GM23248 (cell line): ENCODE measurements at regions not wholly inside any gene's neighbourhood (a gene's known extent, or its start where the extent isn't known, plus 50 kb on each side); places are given as distances from the start of the nearest gene placed in this dataset.

ENCODE experiments used
- DNase-seq: peaks from one replicate; pipeline ENCODE4 v3.0.0-alpha.2; 2015
- H2AFZ ChIP-seq: fragments of 200-600 bp; sonication (generic); 2 replicates; pipeline ENCODE4 v1.6.1; 2016; ENCODE audit warnings: antibody characterized with exemption
- H3F3A ChIP-seq: fragments of 200-600 bp; sonication (generic); 2 replicates; pipeline ENCODE4 v1.6.1; 2016; ENCODE audit warnings: mild to moderate bottlenecking, antibody characterized with exemption, mixed run types; ENCODE audit not compliant: insufficient read depth
- H3K27ac ChIP-seq: fragments of 200-600 bp; sonication (generic); 2 replicates; pipeline ENCODE4 v1.5.1; 2016; ENCODE audit warnings: mild to moderate bottlenecking
- H3K27me3 ChIP-seq: fragments of 200-600 bp; sonication (generic); replicated peaks from 2 replicates; pipeline ENCODE4 v1.6.1; 2016; ENCODE audit warnings: mild to moderate bottlenecking; ENCODE audit not compliant: insufficient read depth
- H3K36me3 ChIP-seq: fragments of 200-600 bp; sonication (generic); 2 replicates; pipeline ENCODE4 v1.6.1; 2016; ENCODE audit warnings: low read depth, mild to moderate bottlenecking
- H3K4me1 ChIP-seq: fragments of 200-600 bp; sonication (generic); 2 replicates; pipeline ENCODE4 v1.6.1; 2016; ENCODE audit warnings: mild to moderate bottlenecking; ENCODE audit not compliant: insufficient read depth
- H3K4me2 ChIP-seq: fragments of 200-600 bp; sonication (generic); one replicate; pipeline ENCODE4 v1.6.1; 2016; ENCODE audit warnings: mild to moderate bottlenecking; ENCODE audit not compliant: unreplicated experiment
- H3K4me3 ChIP-seq: fragments of 200-600 bp; sonication (generic); 2 replicates; pipeline ENCODE4 v1.5.1; 2016; ENCODE audit warnings: mild to moderate bottlenecking
- H3K79me2 ChIP-seq: fragments of 200-600 bp; sonication (generic); 2 replicates; pipeline ENCODE4 v1.6.1; 2016; ENCODE audit warnings: mild to moderate bottlenecking; ENCODE audit not compliant: insufficient read depth
- H3K9ac ChIP-seq: fragments of 200-600 bp; sonication (generic); 2 replicates; pipeline ENCODE4 v1.6.1; 2016; ENCODE audit warnings: mild to moderate bottlenecking
- H3K9me2 ChIP-seq: fragments of 200-600 bp; sonication (generic); 2 replicates; pipeline ENCODE4 v1.6.1; 2016; ENCODE audit warnings: mixed run types, mild to moderate bottlenecking, moderate library complexity; ENCODE audit not compliant: insufficient read depth
- H3K9me3 ChIP-seq: fragments of 200-600 bp; sonication (generic); one replicate; pipeline ENCODE4 v1.6.1; 2017; ENCODE audit warnings: low read depth
- H4K20me1 ChIP-seq: fragments of 200-600 bp; sonication (generic); 2 replicates; pipeline ENCODE4 v1.6.0; 2016; ENCODE audit not compliant: insufficient read depth
- EZH2 ChIP-seq: fragments of 200-600 bp; sonication (generic); IDR thresholded peaks from 2 replicates; pipeline ENCODE4 v1.6.1; 2018; ENCODE audit warnings: antibody characterized with exemption, mild to moderate bottlenecking; ENCODE audit not compliant: insufficient read depth, poor library complexity, severe bottlenecking
- EZH2phosphoT487 ChIP-seq: fragments of 200-600 bp; sonication (generic); IDR thresholded peaks from 2 replicates; pipeline ENCODE4 v1.6.1; 2018; ENCODE audit warnings: antibody characterized with exemption, moderate library complexity, mild to moderate bottlenecking, low read depth; ENCODE audit not compliant: insufficient read depth
- WGBS, 2 experiments: methylation state at CpG; one replicate each; pipeline ENCODE4 v1.1.6; 2015 to 2017; ENCODE audit warnings: low lambda C conversion rate in 2 of 2, low coverage in 1 of 2; ENCODE audit errors: missing lambda C conversion rate in 2 of 2; 5-methylcytosine and 5-hydroxymethylcytosine counted together
- in situ Hi-C: fragments of 300-500 bp; cut with MboI; formaldehyde crosslinking; loops from 2 replicates; pipeline ENCODE4 v1.15.0; 2020

- in situ Hi-C loops, result no loop called here
- Histone ChIP-seq H3K4me3 (no peak overlapping the region), H3K9me2 (no peaks in the 10 kb centered on the region), H3K4me2 (no peak overlapping the region), H2AFZ (no peak overlapping the region), H3K4me1 (no peaks in the 10 kb centered on the region), H3F3A (no peaks in the 10 kb centered on the region), H3K79me2 (no peaks in the 10 kb centered on the region), H3K9ac (no peak overlapping the region), H3K9me3 (no peaks in the 10 kb centered on the region), H3K27ac (no peak overlapping the region), H3K27me3 (no peaks in the 10 kb centered on the region), H4K20me1 (no peaks in the 10 kb centered on the region), H3K36me3 (no peaks in the 10 kb centered on the region)
- DNase-seq, result no peak
- TF ChIP-seq EZH2phosphoT487 (no peak), EZH2 (no peak)
- 59 to 60% methylated on average over 20 of the region's 20 CpGs for WGBS, 2 experiments
These were observed 68.2 kb upstream of the AFDN start for GRCh38 chr6:167758309-167759023.

- Histone ChIP-seq H3K4me2 (no peak overlapping the region), H3F3A (no peaks in the 10 kb centered on the region), H3K27ac (no peak overlapping the region), H3K27me3 (no peaks in the 10 kb centered on the region), H4K20me1 (no peaks in the 10 kb centered on the region), H3K36me3 (no peaks in the 10 kb centered on the region), H3K79me2 (no peaks in the 10 kb centered on the region), H2AFZ (no peak overlapping the region), H3K9me3 (no peaks in the 10 kb centered on the region), H3K4me3 (no peak overlapping the region), H3K9me2 (no peaks in the 10 kb centered on the region), H3K4me1 (no peaks in the 10 kb centered on the region), H3K9ac (no peak overlapping the region)
- WGBS, 2 experiments, result 66 to 68% methylated on average over 8 of the region's 8 CpGs
- no peak for DNase-seq
- TF ChIP-seq EZH2phosphoT487 (no peak), EZH2 (no peak)
- in situ Hi-C loops, result no loop called here
These were observed 67.5 kb upstream of the AFDN start for GRCh38 chr6:167759206-167759605.

GRCh38 chr6:167759912-167760311 is 66.8 kb upstream of the AFDN start:
- H3K4me1 ChIP-seq, result no peaks in the 10 kb centered on the region
- H3K27ac ChIP-seq, result no peak overlapping the region
- H3K9me2 ChIP-seq, result no peaks in the 10 kb centered on the region
- TF ChIP-seq EZH2phosphoT487, result no peak
- no peak for TF ChIP-seq EZH2
- no peaks in the 10 kb centered on the region for H4K20me1 ChIP-seq
- H3K79me2 ChIP-seq, result no peaks in the 10 kb centered on the region
- no peak overlapping the region for H2AFZ ChIP-seq
- WGBS, 2 experiments, result 71 to 72% methylated on average over 17 of the region's 17 CpGs
- H3F3A ChIP-seq, result no peaks in the 10 kb centered on the region
- H3K27me3 ChIP-seq, result no peaks in the 10 kb centered on the region
- no peak for DNase-seq
- no peak overlapping the region for H3K4me3 ChIP-seq
- in situ Hi-C loops, result no loop called here
- H3K9ac ChIP-seq, result no peak overlapping the region
- H3K36me3 ChIP-seq, result no peaks in the 10 kb centered on the region
- no peaks in the 10 kb centered on the region for H3K9me3 ChIP-seq
- no peak overlapping the region for H3K4me2 ChIP-seq

- no peak overlapping the region for H3K4me2 ChIP-seq
- H3K4me3 ChIP-seq, result no peak overlapping the region
- H3K27ac ChIP-seq, result no peak overlapping the region
- H3K36me3 ChIP-seq, result no peaks in the 10 kb centered on the region
- no peak overlapping the region for H2AFZ ChIP-seq
- 43% methylated on average over 18 of the region's 18 CpGs for WGBS, 2 experiments
- H3K9me2 ChIP-seq, result no peaks in the 10 kb centered on the region
- H4K20me1 ChIP-seq, result no peaks in the 10 kb centered on the region
- no peaks in the 10 kb centered on the region for H3K27me3 ChIP-seq
- H3K9me3 ChIP-seq, result no peaks in the 10 kb centered on the region
- in situ Hi-C loops, result no loop called here
- H3F3A ChIP-seq, result no peaks in the 10 kb centered on the region
- TF ChIP-seq EZH2 (no peak), EZH2phosphoT487 (no peak)
- no peak overlapping the region for H3K9ac ChIP-seq
- no peaks in the 10 kb centered on the region for H3K79me2 ChIP-seq
- DNase-seq, result no peak
- H3K4me1 ChIP-seq, result no peaks in the 10 kb centered on the region
These were observed 65.5 kb upstream of the AFDN start for GRCh38 chr6:167760979-167761793.
